ENCODE measurements at regions not wholly inside any gene's neighbourhood (a gene's known extent, or its start where the extent isn't known, plus 50 kb on each side); places are given as distances from the start of the nearest gene placed in this dataset.

- H3K4me3 Mint-ChIP-seq = no peak overlapping the region
- ATAC-seq = no peak
- H3K4me1 Mint-ChIP-seq (ENCODE audit: low read depth) = no peaks in the 10 kb centered on the region
- H3K27me3 Mint-ChIP-seq = no peaks in the 10 kb centered on the region
- peaks cover 2% of the 10 kb centered on the region for H3K9me3 Mint-ChIP-seq
- no peak overlapping the region for H3K27ac Mint-ChIP-seq
- TF ChIP-seq, protein P1, sequence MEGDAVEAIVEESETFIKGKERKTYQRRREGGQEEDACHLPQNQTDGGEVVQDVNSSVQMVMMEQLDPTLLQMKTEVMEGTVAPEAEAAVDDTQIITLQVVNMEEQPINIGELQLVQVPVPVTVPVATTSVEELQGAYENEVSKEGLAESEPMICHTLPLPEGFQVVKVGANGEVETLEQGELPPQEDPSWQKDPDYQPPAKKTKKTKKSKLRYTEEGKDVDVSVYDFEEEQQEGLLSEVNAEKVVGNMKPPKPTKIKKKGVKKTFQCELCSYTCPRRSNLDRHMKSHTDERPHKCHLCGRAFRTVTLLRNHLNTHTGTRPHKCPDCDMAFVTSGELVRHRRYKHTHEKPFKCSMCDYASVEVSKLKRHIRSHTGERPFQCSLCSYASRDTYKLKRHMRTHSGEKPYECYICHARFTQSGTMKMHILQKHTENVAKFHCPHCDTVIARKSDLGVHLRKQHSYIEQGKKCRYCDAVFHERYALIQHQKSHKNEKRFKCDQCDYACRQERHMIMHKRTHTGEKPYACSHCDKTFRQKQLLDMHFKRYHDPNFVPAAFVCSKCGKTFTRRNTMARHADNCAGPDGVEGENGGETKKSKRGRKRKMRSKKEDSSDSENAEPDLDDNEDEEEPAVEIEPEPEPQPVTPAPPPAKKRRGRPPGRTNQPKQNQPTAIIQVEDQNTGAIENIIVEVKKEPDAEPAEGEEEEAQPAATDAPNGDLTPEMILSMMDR (IDR thresholded peaks at IDR 0.05) = no peak
- intact Hi-C loops (cut with micrococcal nuclease) = no loop called here
- DNase-seq = no peak
- ChIA-PET POLR2A (no interaction called here), CTCF (no interaction called here)
- H3K36me3 Mint-ChIP-seq (ENCODE audit: low read depth) = no peaks in the 10 kb centered on the region
These were observed 260.2 kb downstream of the DTWD2 start for GRCh38 chr5:118728191-118728590.

DNA sequence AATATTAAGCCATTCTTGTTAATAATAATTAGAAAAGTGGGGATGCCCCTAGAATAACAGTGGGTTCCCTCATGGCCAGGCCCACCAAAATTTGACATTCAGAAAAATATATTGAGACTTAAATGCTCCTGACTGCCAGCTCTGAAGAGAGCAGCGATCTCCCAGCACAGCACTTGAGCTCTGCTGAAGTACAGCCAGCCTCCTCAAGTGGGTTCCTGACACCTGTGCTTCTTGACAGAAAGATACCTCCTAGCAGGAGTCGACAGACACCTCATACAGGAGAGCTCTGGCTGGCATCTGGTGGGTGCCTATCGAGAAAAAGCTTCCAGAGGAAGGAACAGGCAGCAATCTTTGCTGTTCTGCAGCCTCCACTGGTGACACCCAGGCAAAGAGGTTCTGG, 261.5 kb downstream of the DTWD2 start:
- H3K4me3 Mint-ChIP-seq = no peak overlapping the region
- ATAC-seq = no peak
- no peak for DNase-seq
- CTCF ChIA-PET = no interaction called here
- POLR2A ChIA-PET = no interaction called here
- no peaks in the 10 kb centered on the region for H3K9me3 Mint-ChIP-seq
- intact Hi-C loops (cut with micrococcal nuclease) = no loop called here
- TF ChIP-seq, protein P1 (IDR thresholded peaks at IDR 0.05) = no peak
- H3K27ac Mint-ChIP-seq = no peak overlapping the region
- H3K4me1 Mint-ChIP-seq (ENCODE audit: low read depth) = no peaks in the 10 kb centered on the region
- no peaks in the 10 kb centered on the region for H3K36me3 Mint-ChIP-seq (ENCODE audit: low read depth)
- no peaks in the 10 kb centered on the region for H3K27me3 Mint-ChIP-seq

- CTCF ChIA-PET = no interaction called here
- Mint-ChIP-seq H3K27me3 (no peaks in the 10 kb centered on the region), H3K27ac (no peak overlapping the region), H3K4me1 (ENCODE audit: low read depth) (no peaks in the 10 kb centered on the region), H3K36me3 (ENCODE audit: low read depth) (no peaks in the 10 kb centered on the region), H3K4me3 (no peak overlapping the region), H3K9me3 (peaks cover 2% of the 10 kb centered on the region)
- no peak for ATAC-seq
- POLR2A ChIA-PET = no interaction called here
- intact Hi-C loops (cut with micrococcal nuclease) = no loop called here
- TF ChIP-seq, protein P1 (IDR thresholded peaks at IDR 0.05) = no peak
- no peak for DNase-seq
These were observed 265.4 kb downstream of the DTWD2 start for GRCh38 chr5:118723021-118723338.

GRCh38 chr5:118722122-118723020, 266.0 kb downstream of the DTWD2 start:
- ATAC-seq (no peak), DNase-seq (no peak)
- POLR2A ChIA-PET = no interaction called here
- peaks cover 2% of the 10 kb centered on the region for H3K9me3 Mint-ChIP-seq
- H3K36me3 Mint-ChIP-seq (ENCODE audit: low read depth) = no peaks in the 10 kb centered on the region
- H3K27me3 Mint-ChIP-seq = no peaks in the 10 kb centered on the region
- no peak overlapping the region for H3K4me3 Mint-ChIP-seq
- H3K4me1 Mint-ChIP-seq (ENCODE audit: low read depth) = no peaks in the 10 kb centered on the region
- TF ChIP-seq, protein P1 (IDR thresholded peaks at IDR 0.05) = no peak
- intact Hi-C loops (cut with micrococcal nuclease) = no loop called here
- H3K27ac Mint-ChIP-seq = no peak overlapping the region
- CTCF ChIA-PET = no interaction called here

DNA sequence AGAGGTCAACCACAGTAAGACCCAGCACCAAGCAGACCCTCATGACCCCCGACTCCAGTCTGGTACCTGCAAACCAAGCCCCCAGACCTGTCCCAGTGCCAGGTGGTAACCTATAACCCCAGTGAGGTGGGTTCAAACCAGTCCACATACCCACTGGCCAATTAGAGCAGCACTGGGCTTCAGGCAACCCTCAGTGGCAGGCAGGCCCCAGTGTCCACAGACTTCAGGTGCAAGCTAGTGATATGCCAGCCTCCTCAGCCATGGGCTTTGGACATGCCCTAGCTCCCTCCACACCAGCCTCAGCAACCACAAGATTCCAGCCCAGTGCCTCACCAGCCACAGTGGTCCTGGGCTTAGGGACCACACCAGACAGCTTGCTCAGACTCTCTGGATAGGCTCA, 276.6 kb downstream of the DTWD2 start:
- POLR2A ChIA-PET = interaction anchor here (0.7 kb wide), 1 partner anchor 461 kb away, joined by 3 read pairs; no protein-coding TSS in a partner anchor
- Mint-ChIP-seq H3K27ac (no peak overlapping the region), H3K27me3 (no peaks in the 10 kb centered on the region), H3K4me3 (no peak overlapping the region), H3K4me1 (ENCODE audit: low read depth) (no peaks in the 10 kb centered on the region), H3K9me3 (peaks cover 9% of the 10 kb centered on the region), H3K36me3 (ENCODE audit: low read depth) (no peaks in the 10 kb centered on the region)
- CTCF ChIA-PET = no interaction called here
- intact Hi-C loops (cut with micrococcal nuclease) = no loop called here
- DNase-seq (no peak), ATAC-seq (no peak)
- TF ChIP-seq, protein P1 (IDR thresholded peaks at IDR 0.05) = no peak
